ENCODE measurements at regions not wholly inside any gene's neighbourhood (a gene's known extent, or its start where the extent isn't known, plus 50 kb on each side); places are given as distances from the start of the nearest gene placed in this dataset.

DNA sequence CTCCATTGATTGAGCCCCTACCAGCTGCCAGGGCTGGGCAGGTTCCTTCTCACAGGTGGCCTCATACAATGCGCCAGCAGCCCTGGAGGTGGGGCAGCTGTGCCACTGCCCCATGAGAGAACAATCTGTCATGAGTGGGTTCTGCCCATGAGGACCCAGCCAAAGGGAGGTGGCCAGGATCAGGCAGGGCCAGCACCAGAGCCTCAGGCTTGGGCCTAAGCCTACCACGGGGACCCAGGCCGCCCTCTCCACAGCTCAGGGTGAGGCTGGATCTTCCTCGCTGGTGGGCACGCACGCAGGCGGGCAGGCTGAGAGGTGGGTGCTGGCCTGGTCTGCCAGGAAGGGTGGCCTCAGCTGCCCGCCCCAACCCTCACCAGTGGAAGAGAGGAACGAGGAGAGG is 110.7 kb downstream of the KIF26A start:
- in situ Hi-C loops (cut with HindIII; ENCODE audit: low sequenced_read_pairs): no loop called here

DNA sequence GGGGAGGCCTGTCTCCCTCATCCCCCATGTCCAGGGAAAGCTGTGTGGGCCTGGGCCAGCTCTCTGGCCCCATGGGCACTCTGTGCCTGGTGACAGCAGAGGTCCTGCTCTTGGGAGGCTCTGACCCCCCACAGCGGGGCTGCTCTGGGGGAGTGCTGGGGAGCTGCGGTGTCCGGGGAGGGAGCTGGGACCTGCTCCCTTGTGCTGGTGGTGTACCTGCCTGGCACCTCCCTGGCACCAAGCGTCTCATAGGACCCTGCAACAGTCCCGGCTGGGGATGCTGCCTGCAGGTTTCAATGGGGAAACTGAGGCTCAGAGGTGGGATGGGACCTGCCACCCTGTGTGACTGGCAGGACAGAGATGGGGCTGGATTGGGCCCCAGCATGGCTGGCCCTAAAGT is 111.3 kb downstream of the KIF26A start:
- in situ Hi-C loops (cut with HindIII; ENCODE audit: low sequenced_read_pairs): no loop called here

DNA sequence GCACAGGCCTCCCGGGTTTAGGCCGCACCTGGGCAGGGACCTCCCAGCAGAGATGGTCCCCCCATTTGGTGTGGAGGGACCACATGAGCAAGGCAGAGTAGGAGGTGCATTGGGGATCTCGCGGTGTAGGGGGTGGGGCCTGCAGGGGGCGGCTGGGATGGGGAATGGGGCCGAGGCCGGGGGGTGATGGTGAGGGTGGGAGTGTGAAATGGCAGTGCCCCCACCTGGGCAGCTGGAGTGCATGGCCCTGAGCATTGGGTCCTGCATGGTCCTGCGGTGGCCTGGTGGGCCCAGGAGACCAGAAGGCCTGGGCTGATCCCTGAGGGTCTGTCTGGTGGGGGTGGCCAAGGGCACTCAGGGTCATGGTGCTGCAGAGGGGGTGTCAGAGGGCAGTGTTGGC is 111.8 kb downstream of the KIF26A start:
- in situ Hi-C loops (cut with HindIII; ENCODE audit: low sequenced_read_pairs): no loop called here

DNA sequence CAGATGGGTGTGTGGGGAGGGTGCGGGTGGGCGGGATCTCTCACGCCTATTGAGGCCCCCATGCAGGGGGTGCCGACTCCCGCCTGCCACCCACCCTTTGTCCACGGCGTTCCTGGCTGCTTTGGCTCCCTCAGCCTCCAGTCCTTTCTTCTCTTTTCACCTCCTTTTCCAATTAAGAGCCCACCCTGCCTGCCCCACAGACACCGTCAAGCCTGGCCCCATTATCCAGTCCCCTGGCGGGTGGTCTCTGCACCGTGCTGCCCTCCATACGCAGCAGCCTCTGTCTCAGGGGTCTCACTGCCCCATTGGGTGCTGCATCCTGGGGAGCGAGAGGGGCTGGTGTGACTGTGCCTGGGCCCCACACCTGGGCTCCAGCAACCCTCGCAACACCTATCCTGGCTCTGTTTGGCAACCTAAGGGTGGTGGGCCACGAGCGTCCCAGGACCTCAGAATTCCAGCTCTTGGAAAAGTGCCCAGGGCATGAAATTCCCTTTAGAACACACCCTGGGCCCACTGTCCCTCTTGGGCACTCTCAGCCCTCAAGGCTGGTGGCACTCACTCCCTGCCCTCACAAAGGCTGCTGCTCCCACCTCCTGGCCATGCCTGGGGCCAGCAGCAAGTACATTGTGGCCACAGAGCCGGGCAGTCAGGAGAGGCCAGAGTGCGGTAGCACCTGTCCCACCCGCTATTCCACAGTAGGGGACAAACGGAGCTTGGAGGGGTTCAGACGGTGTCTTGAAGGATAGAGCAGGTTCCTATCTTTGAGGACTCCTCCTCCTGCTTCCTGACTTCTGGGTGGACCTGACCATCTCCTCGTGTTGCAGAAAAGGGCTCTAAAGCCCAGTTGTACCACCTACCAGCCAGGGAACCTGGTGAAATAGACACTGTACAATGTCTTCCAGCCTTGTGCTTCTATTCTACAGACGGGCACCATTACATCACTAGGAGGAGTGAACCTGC is 114.1 kb downstream of the KIF26A start:
- in situ Hi-C loops (cut with HindIII; ENCODE audit: low sequenced_read_pairs): no loop called here

DNA sequence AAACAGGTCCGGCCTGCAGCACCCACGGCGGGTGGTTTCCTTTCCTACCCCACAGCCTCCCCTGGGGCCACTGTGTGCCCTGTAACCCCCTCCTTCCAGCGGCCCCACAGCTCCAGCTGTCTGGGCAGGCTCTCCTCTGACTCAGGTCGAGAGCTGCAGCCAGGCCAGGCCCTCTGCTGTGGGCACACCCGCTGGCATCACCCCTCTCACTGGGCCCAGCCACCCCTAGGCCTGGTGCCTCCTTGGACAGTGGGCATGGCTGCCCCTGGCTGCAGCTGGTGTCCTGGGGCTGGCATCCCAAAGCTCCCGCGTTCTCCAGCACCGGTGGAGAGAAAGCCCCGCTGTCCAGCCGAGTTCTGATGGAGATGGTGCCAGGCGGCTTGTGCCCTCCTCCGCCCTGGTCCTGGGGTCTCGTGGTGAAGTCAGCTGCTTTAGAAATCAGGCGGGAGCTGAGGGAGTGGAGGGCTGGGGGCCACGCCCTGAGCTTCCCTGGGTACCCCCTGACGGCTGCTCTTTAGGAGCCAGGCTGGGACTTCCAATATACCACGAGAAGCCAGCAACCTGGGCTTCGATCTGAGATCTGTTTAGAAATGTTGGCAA is 114.9 kb downstream of the KIF26A start:
- in situ Hi-C loops (cut with HindIII; ENCODE audit: low sequenced_read_pairs): no loop called here

DNA sequence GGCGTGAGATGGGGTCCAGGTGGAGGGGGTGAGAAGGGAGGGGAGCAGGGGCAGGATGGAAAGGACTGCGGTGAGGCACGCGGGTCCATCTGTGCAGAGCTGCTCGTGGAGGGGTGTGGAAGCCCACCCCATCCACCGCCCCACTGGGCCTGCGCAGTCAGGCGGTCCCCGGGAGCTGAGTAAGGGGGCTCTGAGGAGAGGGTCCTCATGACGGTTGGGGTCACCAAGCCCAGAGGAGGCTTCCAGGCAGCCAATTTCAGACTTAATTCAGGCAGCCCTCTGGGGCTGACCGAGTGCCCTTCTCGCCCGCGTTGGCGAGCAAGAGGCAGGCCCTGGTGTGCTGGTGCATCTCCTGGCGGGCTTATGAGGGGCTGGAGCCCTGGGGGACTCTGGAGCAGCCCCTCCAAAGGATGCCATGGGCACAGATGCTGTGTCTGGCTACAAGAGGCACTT is 115.5 kb downstream of the KIF26A start:
- in situ Hi-C loops (cut with HindIII; ENCODE audit: low sequenced_read_pairs): no loop called here

DNA sequence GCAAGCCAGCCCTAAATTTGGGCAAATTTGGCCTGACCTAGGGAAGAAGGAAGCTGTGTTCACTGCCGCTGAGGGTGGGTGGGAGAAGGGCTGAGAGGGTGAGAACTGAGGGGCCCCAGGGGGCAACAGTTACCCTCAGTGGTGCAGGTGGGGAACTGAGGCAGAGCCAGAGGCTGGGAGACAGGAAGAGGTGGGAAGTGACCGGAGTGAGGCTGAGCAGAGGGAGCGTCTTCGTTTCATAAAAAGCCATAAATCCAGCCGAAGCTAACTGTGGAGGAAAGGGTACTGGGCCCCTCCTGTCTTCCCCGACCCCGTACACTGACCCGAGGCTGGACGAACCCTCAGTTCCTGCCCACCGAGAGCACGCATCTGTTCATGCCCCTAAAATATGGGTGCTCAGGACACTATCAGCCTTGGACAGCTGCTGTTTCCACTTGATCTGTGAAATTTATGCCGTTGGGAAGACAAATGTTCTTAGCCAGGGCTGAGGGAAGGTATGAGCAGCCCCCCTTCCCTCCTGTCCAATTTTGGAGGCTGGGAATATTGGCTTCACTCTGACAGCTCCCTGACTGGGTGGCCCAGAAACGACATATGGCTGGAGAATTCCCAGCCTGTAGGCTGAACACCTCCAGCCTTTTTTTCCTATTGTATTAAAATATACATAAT is 116.5 kb downstream of the KIF26A start:
- in situ Hi-C loops (cut with HindIII; ENCODE audit: low sequenced_read_pairs): no loop called here

DNA sequence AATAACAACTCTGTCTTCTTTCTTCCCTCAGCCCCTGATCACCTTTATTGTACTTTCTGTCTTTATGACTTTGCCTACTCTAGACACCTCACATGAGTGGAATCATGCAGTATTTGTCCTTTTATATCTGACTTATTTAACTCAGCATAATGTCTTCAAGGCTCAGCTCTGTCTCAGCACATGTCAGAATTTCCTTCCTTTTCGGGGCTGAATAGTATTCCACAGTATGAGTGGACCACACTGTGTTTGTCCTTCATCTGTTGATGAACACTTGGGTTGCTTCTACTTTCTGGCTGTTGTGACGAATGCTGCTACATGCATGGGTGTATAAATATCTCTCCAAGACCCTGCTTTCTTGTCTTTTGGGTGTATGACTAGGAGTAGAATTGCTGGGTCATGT is 117.6 kb downstream of the KIF26A start:
- in situ Hi-C loops (cut with HindIII; ENCODE audit: low sequenced_read_pairs): no loop called here

DNA sequence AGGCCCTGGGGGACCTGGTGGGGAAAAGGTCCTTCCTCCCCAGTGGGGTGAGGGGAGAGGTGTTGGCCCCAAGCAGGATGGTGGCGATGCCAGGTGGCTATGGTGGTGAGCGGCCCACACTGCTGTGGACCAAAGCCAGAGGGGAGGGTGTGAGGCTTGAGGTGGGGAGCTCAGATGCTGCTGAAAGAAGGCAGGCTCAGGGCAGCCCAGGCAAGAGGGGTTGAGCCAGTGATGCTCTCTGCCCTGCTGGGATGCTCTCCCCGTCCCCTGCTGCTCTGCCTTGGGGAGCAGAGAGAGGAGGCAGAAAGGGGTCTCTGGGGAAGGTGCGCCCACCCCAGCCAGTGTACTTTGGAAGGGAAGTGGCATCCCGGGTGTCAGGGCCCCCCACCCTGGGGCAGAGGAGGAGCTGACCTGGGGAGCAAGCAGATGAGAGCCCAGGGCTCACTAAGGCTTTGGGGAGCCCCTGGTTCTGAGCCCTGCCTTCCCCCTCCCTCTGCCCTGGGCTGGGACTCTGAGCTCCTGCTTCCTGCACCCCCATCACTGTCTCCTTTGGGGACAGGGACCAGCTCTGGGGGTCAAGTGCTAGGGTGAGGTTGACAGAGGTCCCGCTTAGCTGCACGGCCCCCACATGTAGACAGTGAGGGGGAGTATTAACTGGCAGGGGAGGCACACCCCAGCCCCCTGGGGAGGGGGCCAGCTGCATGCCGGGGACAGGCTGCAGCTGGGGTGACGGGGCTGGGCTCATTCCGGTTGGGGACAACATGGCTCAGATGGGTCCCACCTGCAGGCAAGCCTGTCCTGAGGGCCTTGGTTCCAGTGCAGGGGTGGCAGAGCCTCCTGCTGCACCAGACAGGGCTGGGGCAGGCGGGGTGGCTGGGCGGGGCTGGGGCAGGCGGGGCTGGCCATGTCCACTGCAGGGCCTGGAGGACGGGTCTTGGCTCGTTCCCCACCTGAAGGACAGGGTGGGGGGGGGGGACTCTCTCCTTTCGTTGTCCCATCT is 124.4 kb downstream of the KIF26A start:
- in situ Hi-C loops (cut with HindIII; ENCODE audit: low sequenced_read_pairs): no loop called here

DNA sequence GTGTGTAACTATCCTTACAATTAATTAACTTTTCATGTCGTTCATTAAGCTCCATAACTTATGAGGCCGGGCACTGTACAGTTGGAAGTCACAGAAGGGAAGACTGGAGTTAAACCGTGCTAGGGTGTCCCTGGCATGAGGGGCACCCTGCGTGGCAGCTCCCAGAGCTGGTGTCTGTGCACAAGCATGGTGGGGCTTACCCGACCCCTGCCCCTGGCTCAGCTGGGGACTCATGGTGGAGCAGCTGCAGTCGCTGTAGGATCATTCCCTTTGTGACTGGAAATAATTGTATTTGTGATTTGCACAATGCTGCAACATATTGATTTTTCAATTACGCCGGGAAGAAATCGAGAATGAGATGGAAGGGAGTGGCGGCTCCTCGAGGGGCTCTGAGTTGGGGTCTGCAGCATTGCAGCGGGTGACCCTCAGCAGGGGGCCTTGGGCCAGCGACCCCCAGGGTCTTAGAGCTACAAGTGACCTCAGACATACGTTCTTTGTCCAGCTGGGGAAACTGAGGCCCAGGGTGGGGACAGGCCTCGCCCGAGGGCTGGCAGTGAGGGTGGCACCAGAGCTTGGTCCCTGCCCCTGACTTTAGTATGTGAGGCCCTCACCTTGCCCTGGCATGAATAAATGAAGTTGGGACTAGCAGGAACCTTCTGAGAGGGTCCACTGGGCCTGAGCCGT is 125.4 kb downstream of the KIF26A start:
- in situ Hi-C loops (cut with HindIII; ENCODE audit: low sequenced_read_pairs): no loop called here

DNA sequence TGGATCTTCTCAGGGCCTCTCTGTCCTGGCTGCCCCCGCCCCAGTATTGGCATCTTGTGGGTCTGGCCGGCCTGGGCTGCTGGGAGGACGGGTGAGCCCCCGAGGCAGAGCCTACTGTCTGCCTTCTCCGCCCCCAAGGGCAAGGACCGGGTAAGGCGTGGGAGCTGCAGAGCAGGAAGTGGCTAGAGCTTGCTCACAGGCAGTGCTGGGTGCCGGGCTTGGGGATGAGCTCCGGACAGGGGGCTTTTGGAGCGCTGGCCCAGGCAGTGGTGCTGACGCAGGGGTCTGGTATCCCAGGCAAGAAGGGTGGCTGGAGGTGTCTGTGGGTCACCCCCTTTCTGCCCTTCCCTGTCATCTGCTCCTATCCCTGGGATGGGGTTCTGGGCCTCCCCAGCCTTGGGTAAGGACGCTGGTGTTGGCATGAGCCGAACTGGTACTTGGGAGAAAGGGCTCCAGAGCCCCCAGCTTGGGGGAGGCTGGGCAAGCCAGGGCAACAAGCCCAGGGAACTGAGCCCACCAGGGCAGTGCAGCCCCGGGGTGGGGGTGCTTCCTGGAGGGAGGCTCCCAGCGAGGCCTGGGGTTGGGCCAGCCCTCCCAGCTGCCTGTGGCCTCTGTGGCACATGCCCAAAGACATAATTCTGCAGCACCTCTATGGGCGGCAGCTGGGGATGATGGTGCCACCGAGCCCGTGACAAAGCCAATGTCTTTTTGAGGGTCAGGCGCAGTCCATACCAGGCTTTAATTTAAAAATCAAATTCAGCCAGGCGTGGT is 126.3 kb downstream of the KIF26A start:
- in situ Hi-C loops (cut with HindIII; ENCODE audit: low sequenced_read_pairs): no loop called here

DNA sequence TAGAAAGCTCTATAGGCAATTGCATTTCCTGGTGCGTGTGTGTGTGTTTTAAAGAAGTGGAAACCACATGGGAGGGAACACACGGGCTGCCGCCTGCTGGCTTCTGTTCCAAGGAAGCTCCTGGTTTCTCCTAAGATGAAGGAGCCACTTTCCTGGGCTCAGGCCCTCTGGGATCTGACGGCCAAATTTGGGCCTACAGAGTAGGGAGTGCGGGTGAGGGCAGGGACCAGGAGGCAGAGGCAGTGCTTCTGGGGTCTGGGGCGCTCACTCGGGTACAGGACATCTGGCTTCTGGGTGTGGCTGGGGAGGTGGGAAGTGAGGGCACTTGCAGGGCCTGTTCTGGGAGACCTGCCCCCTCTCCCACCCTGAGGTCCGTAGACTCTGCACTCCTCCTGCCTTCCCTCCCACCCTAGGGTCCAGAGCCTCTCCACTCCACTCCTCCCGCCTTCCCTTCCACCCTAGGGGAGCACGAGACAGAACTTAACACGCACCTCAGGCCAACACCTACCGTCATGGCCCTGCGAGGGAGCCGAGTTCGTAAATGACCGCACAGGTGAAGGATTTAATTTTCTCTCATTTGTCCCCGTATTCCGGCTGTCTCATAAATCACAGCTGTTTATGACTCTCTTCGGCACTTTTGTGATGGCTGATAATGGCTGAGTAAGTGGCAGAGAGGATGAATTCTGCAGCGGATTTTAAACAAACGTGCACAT is 127.7 kb downstream of the KIF26A start:
- in situ Hi-C loops (cut with HindIII; ENCODE audit: low sequenced_read_pairs): no loop called here

DNA sequence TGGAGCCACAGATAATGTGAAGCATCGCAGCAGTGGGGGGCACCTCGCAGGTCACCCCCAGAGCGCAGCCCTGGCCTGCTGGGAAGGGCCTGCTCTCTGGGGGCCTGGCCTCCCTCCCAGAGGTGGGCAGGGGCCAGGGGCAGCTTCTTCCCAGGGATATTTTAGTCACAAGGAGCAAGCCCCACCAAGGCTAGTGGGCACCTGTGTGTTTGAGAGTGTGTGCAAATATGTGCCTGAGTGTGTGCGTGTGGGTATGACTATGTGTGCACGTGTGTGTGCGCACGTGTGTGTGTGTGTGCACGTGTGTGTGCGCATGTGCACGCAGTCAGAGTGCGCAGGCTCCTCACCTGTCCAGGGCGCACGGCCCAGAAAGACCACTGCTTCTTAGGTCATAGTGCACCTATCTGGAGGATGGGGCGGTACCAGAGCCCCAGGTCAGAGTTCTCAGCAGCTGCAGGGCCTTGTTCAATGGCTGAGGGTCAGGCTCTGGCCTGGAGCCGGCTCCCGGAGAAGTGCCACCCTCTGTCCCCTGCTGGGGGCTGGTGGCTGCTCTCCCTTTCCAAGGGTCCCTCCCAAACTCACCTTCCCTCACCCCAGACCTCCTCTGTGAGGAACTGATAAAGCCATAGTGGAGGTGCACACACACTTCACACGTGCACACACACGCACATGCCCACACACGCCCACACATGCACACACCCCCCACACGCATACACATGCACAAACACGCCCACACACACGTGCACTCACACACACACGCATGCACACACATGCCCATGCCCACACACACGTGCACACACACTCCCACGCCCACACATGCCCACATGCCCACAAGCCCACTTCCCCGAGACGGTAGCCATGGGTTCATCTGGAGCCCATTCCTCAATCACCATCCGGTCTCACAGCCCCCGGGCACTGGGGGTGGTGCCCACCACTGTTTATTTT is 128.5 kb downstream of the KIF26A start:
- in situ Hi-C loops (cut with HindIII; ENCODE audit: low sequenced_read_pairs): no loop called here

DNA sequence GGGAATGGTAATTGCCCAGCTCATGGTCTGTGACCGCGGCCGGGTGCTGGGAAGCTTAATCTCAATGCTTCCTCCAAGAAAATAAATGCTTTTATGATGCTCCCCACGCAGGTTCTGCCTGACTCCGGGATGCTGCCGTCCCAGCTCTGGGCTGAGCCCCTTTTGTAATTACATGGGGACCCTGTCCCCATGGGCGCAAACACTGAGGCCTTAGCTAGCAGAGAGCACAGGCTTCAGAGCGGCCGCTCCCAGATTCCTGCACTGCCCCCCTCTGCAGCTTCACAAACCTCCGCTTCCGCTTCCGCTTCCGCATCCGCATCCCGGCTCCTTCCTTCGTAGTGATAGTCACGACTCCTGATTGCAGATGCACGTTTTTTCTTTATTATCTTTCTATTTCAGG is 129.5 kb downstream of the KIF26A start:
- in situ Hi-C loops (cut with HindIII; ENCODE audit: low sequenced_read_pairs): no loop called here

DNA sequence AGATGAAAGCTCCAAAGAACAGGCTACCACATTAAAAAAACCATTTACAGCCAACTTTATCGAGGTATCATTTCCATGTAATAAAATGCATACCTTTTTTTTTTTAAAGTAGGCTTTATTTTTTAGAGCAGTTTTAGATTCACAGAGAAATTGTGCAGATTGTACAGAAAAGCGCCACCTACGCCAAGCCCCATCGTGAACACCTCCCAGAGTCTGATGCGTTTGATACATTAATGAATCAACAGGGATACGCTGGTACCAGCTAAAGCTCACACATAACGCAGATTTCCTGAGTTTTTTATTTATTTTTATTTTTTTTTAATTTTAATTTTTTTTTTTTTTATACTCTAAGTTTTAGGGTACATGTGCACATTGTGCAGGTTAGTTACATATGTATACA is 129.9 kb downstream of the KIF26A start:
- in situ Hi-C loops (cut with HindIII; ENCODE audit: low sequenced_read_pairs): no loop called here

DNA sequence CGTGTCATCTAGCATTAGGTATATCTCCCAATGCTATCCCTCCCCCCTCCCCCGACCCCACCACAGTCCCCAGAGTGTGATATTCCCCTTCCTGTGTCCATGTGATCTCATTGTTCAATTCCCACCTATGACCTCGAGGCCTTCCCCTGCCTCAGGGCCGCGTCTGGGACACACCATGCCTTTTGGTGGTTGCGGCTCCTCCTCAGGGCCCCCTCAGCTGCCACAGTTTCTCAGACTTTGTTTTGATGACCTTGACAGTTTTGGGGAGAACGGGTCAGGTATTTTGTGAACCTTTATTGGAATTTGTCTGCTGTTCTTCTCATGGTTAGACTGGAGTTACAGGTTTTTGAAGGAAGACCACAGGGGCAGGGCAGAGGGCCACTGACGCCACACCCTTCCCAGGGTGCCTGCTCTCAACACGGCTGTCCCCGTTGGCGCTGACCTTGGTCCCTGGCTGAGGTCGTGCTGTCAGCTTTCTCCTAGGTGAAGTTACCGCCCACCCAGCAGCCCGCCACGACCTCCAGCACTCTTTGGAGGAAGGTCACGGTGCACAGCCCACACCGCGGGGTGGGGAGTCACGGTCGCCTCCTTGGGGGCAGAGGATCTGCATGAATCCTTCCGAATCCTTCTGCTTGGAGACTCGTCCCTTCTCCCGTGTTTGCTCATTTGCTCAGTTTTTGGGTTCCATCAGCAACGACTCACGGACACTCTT is 130.5 kb downstream of the KIF26A start:
- in situ Hi-C loops (cut with HindIII; ENCODE audit: low sequenced_read_pairs): no loop called here

Data from DLD1 (cell line).